WTC11 (cell line): ENCODE measurements at regions not wholly inside any gene's neighbourhood (a gene's known extent, or its start where the extent isn't known, plus 50 kb on each side); places are given as distances from the start of the nearest gene placed in this dataset.

Experiments
- ATAC-seq: fragments of 200-7000 bp; cut with Tn5 transposase; 2 replicates; pipeline ENCODE4 v1.10.0; 2021; ENCODE audit warnings: mild to moderate bottlenecking, moderate library complexity
- CTCF ChIA-PET: fragments of 300-600 bp; sonication (Branson Sonifier 250); formaldehyde crosslinking; loops from one replicate; lab custom pipeline; 2021; ENCODE audit warnings: antibody characterized with exemption; lab: Charles Lee
- POLR2A ChIA-PET: fragments of 350-600 bp; sonication (Branson Sonifier 250); formaldehyde crosslinking; loops from one replicate; lab custom pipeline; 2021; ENCODE audit warnings: antibody characterized with exemption; lab: Charles Lee
- DNase-seq: peaks from one replicate; pipeline ENCODE4 v3.0.0; 2021; ENCODE audit warnings: low spot score
- H3K27ac Mint-ChIP-seq: 2 replicates; pipeline ENCODE4 v1.8.0; 2021; ENCODE audit warnings: mixed read lengths
- H3K27me3 Mint-ChIP-seq: 2 replicates; pipeline ENCODE4 v1.8.0; 2021; ENCODE audit warnings: low read depth, mild to moderate bottlenecking, moderate library complexity, mixed read lengths
- H3K36me3 Mint-ChIP-seq: 2 replicates; pipeline ENCODE4 v1.8.0; 2021; ENCODE audit warnings: mixed read lengths
- H3K4me1 Mint-ChIP-seq: 2 replicates; pipeline ENCODE4 v1.8.0; 2022; ENCODE audit warnings: mixed read lengths
- H3K4me3 Mint-ChIP-seq: 2 replicates; pipeline ENCODE4 v1.8.0; 2021; ENCODE audit warnings: mild to moderate bottlenecking, moderate library complexity, mixed read lengths
- H3K9me3 Mint-ChIP-seq: 2 replicates; pipeline ENCODE4 v1.8.0; 2021; ENCODE audit warnings: mixed read lengths
- ATF2 ChIP-seq: sonication (generic); formaldehyde crosslinking; IDR thresholded peaks from 2 replicates; pipeline ENCODE4 v1.8.1; 2022; ENCODE audit warnings: low read depth, missing genetic modification reagents, borderline replicate concordance
- CREM ChIP-seq: sonication (generic); formaldehyde crosslinking; IDR thresholded peaks from 2 replicates; pipeline ENCODE4 v1.8.1; 2022; ENCODE audit warnings: mild to moderate bottlenecking, missing genetic modification reagents, moderate library complexity
- ELF4 ChIP-seq: sonication (generic); formaldehyde crosslinking; IDR thresholded peaks from 2 replicates; pipeline ENCODE4 v1.8.1; 2022; ENCODE audit warnings: low read depth, mild to moderate bottlenecking, moderate library complexity, missing genetic modification reagents
- ERG ChIP-seq: fragments of 250-450 bp; sonication (Bioruptor Pico); IDR thresholded peaks from 2 replicates; pipeline ENCODE4 v1.8.0; 2021; ENCODE audit warnings: mild to moderate bottlenecking
- ESRRA ChIP-seq: sonication (generic); formaldehyde crosslinking; IDR thresholded peaks from 2 replicates; pipeline ENCODE4 v1.8.1; 2022; ENCODE audit warnings: mild to moderate bottlenecking, missing genetic modification reagents, borderline replicate concordance
- FOXK1 ChIP-seq: sonication (generic); formaldehyde crosslinking; IDR thresholded peaks from 2 replicates; pipeline ENCODE4 v1.8.0; 2022; ENCODE audit warnings: mild to moderate bottlenecking, moderate library complexity, missing genetic modification reagents
- GABPB1 ChIP-seq: sonication (generic); formaldehyde crosslinking; IDR thresholded peaks from 2 replicates; pipeline ENCODE4 v1.8.1; 2023; ENCODE audit warnings: mild to moderate bottlenecking, missing genetic modification reagents
- GRHL2 ChIP-seq: fragments of 250-450 bp; sonication (Bioruptor Pico); IDR thresholded peaks from 2 replicates; pipeline ENCODE4 v1.8.0; 2022; ENCODE audit warnings: mild to moderate bottlenecking, moderate library complexity; ENCODE audit not compliant: insufficient replicate concordance, severe bottlenecking
- JAZF1 ChIP-seq: fragments of 250-450 bp; sonication (Bioruptor Pico); IDR thresholded peaks from 2 replicates; pipeline ENCODE4 v1.9.0; 2021; ENCODE audit warnings: moderate library complexity, mild to moderate bottlenecking, inconsistent platforms
- MYBL2 ChIP-seq: sonication (generic); formaldehyde crosslinking; IDR thresholded peaks from 2 replicates; pipeline ENCODE4 v1.8.1; 2023; ENCODE audit warnings: mild to moderate bottlenecking, moderate library complexity, missing genetic modification reagents
- NFATC4 ChIP-seq: fragments of 250-450 bp; sonication (Bioruptor Pico); IDR thresholded peaks from 2 replicates; pipeline ENCODE4 v1.9.0; 2021; ENCODE audit warnings: mild to moderate bottlenecking
- PRDM15 ChIP-seq: sonication (generic); formaldehyde crosslinking; IDR thresholded peaks from 2 replicates; pipeline ENCODE4 v1.8.0; 2022; ENCODE audit warnings: missing genetic modification reagents
- PRRX2 ChIP-seq: fragments of 250-450 bp; sonication (Bioruptor Pico); IDR thresholded peaks from 2 replicates; pipeline ENCODE4 v1.8.0; 2021; ENCODE audit warnings: mild to moderate bottlenecking
- SMAD3 ChIP-seq: sonication (generic); formaldehyde crosslinking; IDR thresholded peaks from 2 replicates; pipeline ENCODE4 v1.8.0; 2022; ENCODE audit warnings: missing genetic modification reagents, mild to moderate bottlenecking, borderline replicate concordance
- SMAD4 ChIP-seq: sonication (generic); formaldehyde crosslinking; IDR thresholded peaks from 2 replicates; pipeline ENCODE4 v1.8.0; 2022; ENCODE audit warnings: mild to moderate bottlenecking, missing genetic modification reagents
- SP1 ChIP-seq: sonication (generic); formaldehyde crosslinking; conservative IDR thresholded peaks from 2 replicates; pipeline ENCODE4 v1.8.1; 2022; ENCODE audit warnings: missing genetic modification reagents
- STAT6 ChIP-seq: sonication (generic); formaldehyde crosslinking; conservative IDR thresholded peaks from 2 replicates; pipeline ENCODE4 v1.8.1; 2023; ENCODE audit warnings: mild to moderate bottlenecking, low read depth, missing genetic modification reagents, moderate library complexity
- TEAD1 ChIP-seq: sonication (generic); formaldehyde crosslinking; IDR thresholded peaks from 2 replicates; pipeline ENCODE4 v1.8.0; 2022; ENCODE audit warnings: mild to moderate bottlenecking, missing genetic modification reagents
- ZBTB21 ChIP-seq: sonication (generic); formaldehyde crosslinking; IDR thresholded peaks from 2 replicates; pipeline ENCODE4 v1.8.1; 2023; ENCODE audit warnings: mild to moderate bottlenecking, missing genetic modification reagents, borderline replicate concordance
- ZNF263 ChIP-seq: sonication (generic); formaldehyde crosslinking; IDR thresholded peaks from 2 replicates; pipeline ENCODE4 v1.8.1; 2022; ENCODE audit warnings: low read depth, mild to moderate bottlenecking, moderate library complexity, missing genetic modification reagents
- ZNF512 ChIP-seq: sonication (generic); formaldehyde crosslinking; IDR thresholded peaks from 2 replicates; pipeline ENCODE4 v1.8.1; 2022; ENCODE audit warnings: missing genetic modification reagents, borderline replicate concordance
- TF ChIP-seq, protein P1 (sequence below): sonication (generic); formaldehyde crosslinking; IDR thresholded peaks from 2 replicates; pipeline ENCODE4 v1.8.0; 2022; ENCODE audit warnings: mild to moderate bottlenecking, missing genetic modification reagents
- TF ChIP-seq, protein P2 (sequence below): sonication (generic); formaldehyde crosslinking; IDR thresholded peaks from 2 replicates; pipeline ENCODE4 v1.8.0; 2022; ENCODE audit warnings: mild to moderate bottlenecking, missing genetic modification reagents

GRCh38 chr2:242088471-242089212 lies 219.1 kb downstream of the RTP5 start:
- H3K36me3 Mint-ChIP-seq: no peaks in the 10 kb centered on the region
- H3K9me3 Mint-ChIP-seq: no peaks in the 10 kb centered on the region
- peaks cover 23% of the 10 kb centered on the region for H3K27me3 Mint-ChIP-seq
- H3K4me3 Mint-ChIP-seq: peak overlapping the region; percentile 81
- CTCF ChIA-PET: no interaction called here
- ATAC-seq: peak; percentile 94
- DNase-seq: peak; percentile 92
- no peak overlapping the region for H3K27ac Mint-ChIP-seq
- peaks cover 7% of the 10 kb centered on the region for H3K4me1 Mint-ChIP-seq
- POLR2A ChIA-PET: no interaction called here
- TF ChIP-seq, protein P1, sequence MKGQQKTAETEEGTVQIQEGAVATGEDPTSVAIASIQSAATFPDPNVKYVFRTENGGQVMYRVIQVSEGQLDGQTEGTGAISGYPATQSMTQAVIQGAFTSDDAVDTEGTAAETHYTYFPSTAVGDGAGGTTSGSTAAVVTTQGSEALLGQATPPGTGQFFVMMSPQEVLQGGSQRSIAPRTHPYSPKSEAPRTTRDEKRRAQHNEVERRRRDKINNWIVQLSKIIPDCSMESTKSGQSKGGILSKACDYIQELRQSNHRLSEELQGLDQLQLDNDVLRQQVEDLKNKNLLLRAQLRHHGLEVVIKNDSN (CRISPR knock-in tag): peak; percentile 65; the same call in 1 of the 2 replicates
- TF ChIP-seq ESRRA (CRISPR knock-in tag) (no peak), PRDM15 (no peak), SMAD4 (no peak), NFATC4 (CRISPR knock-in tag) (no peak), PRRX2 (CRISPR knock-in tag) (no peak), ZBTB21 (CRISPR knock-in tag) (0 out of 2 replicates have a peak, but pooled peaks have one; percentile 22), ZNF512 (CRISPR knock-in tag) (no peak), SMAD3 (CRISPR knock-in tag) (no peak), GABPB1 (CRISPR knock-in tag) (peak; percentile 42; the same call in 1 of the 2 replicates), STAT6 (CRISPR knock-in tag) (no peak), ERG (no peak), MYBL2 (CRISPR knock-in tag) (peak; percentile 40; the same call in 1 of the 2 replicates), FOXK1 (peak; percentile 99), ATF2 (CRISPR knock-in tag) (no peak), ELF4 (no peak), GRHL2 (no peak), ZNF263 (CRISPR knock-in tag) (no peak), TEAD1 (CRISPR knock-in tag) (no peak; the same call in 1 of the 2 replicates), CREM (peak; percentile 47; the same call in 1 of the 2 replicates), JAZF1 (CRISPR knock-in tag) (no peak), SP1 (CRISPR knock-in tag) (peak; percentile 88)
- TF ChIP-seq, protein P2, sequence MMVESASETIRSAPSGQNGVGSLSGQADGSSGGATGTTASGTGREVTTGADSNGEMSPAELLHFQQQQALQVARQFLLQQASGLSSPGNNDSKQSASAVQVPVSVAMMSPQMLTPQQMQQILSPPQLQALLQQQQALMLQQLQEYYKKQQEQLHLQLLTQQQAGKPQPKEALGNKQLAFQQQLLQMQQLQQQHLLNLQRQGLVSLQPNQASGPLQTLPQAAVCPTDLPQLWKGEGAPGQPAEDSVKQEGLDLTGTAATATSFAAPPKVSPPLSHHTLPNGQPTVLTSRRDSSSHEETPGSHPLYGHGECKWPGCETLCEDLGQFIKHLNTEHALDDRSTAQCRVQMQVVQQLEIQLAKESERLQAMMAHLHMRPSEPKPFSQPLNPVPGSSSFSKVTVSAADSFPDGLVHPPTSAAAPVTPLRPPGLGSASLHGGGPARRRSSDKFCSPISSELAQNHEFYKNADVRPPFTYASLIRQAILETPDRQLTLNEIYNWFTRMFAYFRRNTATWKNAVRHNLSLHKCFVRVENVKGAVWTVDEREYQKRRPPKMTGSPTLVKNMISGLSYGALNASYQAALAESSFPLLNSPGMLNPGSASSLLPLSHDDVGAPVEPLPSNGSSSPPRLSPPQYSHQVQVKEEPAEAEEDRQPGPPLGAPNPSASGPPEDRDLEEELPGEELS (CRISPR knock-in tag): peak; percentile 45; the same call in 1 of the 2 replicates
